HG03558 (cell line): ENCODE measurements at regions not wholly inside any gene's neighbourhood (a gene's known extent, or its start where the extent isn't known, plus 50 kb on each side); places are given as distances from the start of the nearest gene placed in this dataset.
"Not testable (repeated sequence)": the region's sequence is repeated elsewhere in the genome, so short reads cannot be mapped to it uniquely, and the experiment has no call there.

Experiments used
- ATAC-seq: cut with Tn5 transposase; IDR thresholded peaks from one replicate; pipeline ENCODE4 v1.9.1; 2021; ENCODE audit warnings: moderate number of reproducible peaks; ENCODE audit not compliant: unreplicated experiment; ENCODE audit errors: extremely low read depth

- ATAC-seq = no peak
Measured at GRCh38 chr2:35255826-35256225, 1099.8 kb upstream of the CRIM1 start.

DNA sequence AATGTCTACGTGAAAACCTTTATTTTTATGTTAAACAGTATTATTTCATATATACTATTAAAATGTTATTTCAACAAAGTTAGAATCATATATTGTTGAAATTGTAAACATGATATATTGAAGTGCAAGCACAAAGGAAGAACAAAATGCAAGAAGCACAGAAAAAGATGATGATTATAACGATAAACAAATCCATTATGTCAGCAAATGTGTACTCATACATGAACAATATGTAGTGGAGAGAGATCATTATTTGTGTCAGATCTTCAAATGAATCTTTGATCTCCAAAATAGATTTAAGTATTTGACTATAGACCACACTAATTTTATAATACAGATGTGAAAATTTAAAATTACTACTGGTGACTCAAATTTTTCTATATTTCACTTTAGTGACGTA, 1104.4 kb upstream of the CRIM1 start:
- no peak for ATAC-seq

DNA sequence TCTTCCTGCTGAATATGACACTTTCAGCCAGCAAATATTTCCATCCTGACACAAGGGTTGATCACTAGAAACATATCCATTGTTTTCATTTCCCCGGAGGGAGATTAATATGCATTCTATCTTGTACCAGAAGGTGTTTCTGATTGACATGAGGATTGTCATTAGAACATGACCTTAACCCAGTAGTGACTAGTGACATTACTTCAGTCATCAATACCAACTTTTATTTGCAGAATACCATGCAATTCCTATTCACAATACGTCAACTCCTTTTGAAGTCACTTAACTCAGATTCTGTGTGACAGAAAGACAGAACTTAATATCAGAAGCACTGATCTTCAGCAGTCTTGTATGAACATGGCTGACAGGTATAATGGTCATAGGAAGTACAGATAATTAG, 1108.9 kb upstream of the CRIM1 start:
- no peak for ATAC-seq

- no peak for ATAC-seq
Measured at GRCh38 chr2:35228584-35228983, 1127.0 kb upstream of the CRIM1 start.

DNA sequence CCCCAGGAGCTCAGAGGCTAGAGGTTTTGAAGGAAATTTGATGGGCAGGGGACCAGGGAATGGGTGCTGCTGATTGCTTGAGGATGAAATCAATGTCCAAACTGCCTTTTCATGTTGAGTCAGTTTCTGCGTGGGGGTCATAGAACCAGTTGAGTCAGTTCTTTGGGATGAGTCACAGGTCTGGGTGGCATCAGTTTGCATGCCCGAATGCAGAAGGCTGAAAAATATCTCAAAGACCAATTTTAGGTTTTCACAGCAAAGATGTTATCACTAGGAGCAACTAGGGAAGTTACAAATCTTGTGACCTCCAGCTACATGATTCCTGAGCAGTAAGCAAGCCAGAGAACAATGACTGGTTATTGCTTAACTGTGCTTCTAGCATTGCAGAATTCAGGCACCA, 1135.1 kb upstream of the CRIM1 start:
- no peak for ATAC-seq

- no peak for ATAC-seq
Measured at GRCh38 chr2:35204881-35205280, 1150.7 kb upstream of the CRIM1 start.

DNA sequence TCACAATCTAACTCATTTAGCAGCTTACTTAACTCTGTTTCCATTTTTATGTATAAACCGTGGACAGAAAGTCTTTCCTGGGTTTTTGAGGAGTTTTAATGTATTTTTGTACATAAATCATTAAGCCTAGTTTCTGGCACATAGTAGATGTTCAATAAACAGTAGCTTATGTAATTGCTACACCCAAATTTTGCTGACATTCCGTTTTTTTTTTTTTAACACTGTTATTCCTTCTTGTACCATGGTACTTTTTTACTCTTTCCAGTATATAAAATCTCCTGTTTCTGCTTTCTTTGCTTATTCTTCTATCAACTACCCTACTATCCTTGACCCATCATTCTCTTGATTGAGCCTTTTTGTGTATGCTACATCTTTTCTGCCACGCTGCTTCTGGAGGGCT, 1151.3 kb upstream of the CRIM1 start:
- ATAC-seq = no peak

DNA sequence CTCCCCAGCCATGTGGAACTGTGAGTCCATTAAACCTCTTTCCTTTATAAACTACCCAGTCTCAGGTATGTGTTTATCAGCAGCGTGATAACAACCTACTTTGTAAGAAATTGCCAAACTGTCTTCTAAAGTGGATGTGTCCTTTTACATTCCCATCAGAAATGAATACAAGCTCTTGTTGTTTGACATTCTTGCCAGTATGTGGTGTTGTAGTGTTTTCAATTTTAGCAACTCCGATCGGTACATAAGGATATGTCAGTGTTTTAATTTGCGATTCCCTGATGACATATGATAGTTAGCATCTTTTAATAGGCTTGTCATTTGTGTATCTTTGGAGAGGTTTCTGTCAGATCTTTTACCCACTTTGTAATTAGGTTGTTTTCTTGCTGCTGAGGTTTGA, 1156.3 kb upstream of the CRIM1 start:
- ATAC-seq = no peak

DNA sequence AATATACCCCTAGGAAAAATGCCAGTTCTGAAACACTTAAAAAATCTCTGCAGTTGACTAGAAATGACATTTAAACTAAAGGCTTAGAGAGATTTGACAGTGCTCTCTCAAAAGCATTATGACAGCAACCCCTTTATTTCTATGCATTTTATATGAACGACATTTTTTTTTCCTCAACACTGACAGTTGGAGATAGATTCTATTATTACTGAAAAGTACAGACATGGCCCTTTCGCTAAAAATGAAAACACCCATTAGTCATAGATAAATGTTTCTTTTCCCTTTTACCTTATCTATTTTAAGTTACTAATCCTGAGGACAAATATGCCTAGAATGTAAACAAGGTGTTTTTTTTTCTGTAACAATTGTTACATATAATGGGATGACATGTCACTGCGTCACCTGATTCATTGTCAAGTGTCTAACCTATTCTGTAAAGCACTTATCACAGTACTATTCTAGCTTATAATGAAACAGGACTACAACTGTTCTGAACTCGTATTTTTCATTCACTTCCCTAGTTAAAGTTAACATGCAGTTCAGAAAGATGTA, 1169.6 kb upstream of the CRIM1 start:
- no peak for ATAC-seq

DNA sequence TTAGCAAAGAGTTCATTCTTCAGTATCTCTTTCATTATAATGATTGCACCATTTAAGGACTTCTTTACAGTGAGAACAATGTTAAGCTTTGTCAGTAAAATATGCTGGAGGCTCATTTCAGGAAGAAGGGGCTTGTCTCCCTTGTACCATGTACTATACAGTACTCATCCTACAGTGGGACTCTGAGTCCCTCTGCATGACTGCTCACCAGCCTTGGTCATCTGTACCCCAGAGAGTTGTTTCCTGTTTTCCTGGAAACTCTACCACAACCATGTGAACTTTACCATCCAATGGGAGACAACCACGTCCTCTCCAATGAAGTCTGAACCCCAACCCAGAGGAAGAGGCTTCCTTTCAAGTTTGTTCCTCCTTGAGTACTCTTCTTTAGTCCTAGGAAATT, 1171.1 kb upstream of the CRIM1 start:
- ATAC-seq = no peak

DNA sequence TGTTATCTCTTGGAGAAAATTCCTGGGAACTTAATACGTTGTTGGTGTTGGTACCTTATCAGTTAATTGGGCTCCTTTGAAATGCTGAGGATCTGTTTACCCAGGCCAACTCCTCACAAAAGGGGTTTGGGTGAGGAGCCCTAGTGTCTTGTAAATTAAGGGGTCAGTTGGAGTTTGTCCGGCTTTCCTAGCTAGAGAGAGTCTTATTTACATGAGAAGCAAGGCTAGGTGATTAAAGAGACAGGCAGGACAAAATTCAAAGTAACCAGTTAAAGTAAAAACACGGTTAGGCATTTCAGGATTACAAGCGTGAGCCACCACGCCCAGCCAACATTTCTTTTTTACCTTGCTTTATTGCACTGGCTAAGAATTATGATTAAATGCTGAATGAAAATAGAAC, 1178.9 kb upstream of the CRIM1 start:
- ATAC-seq = not testable (repeated sequence)

- ATAC-seq = no peak
Measured at GRCh38 chr2:35174845-35175244, 1180.7 kb upstream of the CRIM1 start.

DNA sequence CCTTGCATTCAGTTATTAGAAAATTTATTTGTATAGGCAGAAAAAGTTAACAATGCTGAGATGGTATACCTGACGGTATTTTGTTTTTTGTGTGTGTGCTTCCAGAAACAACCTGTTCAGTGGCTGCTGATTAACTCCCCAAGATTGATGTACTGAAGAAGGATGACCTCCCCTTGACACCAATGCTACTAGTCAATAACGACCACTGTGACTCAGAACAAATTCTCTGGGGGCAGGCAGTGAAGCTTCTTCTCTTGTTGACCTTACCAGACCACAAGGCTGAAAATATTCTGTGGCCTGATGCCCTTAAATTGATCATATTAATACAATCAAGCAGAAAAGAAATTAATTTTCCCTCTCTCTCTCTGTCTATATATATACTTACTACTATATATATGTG, 1182.9 kb upstream of the CRIM1 start:
- no peak for ATAC-seq

GRCh38 chr2:35168351-35168750, 1187.2 kb upstream of the CRIM1 start:
- ATAC-seq = no peak

DNA sequence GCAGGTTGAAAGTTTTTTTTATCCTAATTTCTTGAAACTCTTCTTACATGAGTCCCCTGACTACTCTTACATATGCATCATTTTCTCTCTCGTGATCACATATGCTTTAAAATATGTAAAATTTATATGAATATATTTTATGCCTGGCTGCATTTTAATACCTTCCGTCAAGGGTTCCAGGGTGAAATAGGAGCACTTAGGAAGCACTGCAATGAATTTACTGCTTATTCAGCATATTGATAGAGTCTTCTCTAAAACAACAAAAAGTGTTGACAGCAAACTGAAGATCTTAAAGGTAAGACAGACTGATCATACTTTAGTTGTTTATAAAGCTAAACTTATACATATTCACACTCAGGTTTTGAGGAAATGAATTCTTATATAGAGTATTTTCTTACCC, 1191.6 kb upstream of the CRIM1 start:
- ATAC-seq = no peak

DNA sequence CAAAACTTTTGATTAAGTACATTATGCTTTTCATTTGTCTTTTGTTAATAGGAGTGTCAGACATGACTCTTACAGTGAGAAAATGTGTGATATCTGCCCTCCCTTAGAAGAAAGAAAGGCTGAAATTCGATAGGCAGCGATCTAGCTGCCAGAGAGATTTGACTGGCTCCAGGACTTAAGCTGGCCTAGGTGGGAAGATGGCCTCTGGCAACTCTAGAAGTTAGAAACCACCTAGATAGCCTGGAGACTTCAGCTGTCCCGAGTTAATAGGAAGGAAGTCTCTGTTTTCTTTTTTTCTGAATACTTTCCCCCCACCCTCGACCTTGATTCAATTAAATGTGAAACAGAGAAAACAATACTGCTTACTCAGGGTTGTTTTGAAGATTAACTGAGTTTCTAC, 1194.7 kb upstream of the CRIM1 start:
- no peak for ATAC-seq

GRCh38 chr2:35125871-35126270, 1229.7 kb upstream of the CRIM1 start:
- ATAC-seq = no peak

DNA sequence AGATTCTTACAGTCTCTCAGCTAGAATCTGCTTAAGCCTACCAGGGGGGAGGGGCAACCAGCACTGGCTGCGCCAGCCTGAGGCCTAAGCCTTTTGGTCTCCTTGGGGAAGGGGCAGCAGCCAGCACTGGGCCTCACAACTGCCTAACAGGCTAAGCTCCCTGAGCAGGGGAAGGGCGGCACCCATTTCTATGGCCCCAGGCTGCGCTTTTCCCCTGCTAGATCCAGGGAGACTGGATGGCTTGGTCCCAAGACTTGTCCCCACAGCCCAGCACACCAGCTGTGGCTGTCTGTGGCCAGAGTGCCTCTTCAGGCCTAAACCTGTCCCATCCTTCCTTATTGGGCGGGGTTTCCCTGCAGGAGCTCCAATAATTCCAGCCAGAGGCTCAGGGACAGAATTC, 1230.3 kb upstream of the CRIM1 start:
- no peak for ATAC-seq

GRCh38 chr2:35116151-35116550, 1239.4 kb upstream of the CRIM1 start:
- ATAC-seq = no peak

DNA sequence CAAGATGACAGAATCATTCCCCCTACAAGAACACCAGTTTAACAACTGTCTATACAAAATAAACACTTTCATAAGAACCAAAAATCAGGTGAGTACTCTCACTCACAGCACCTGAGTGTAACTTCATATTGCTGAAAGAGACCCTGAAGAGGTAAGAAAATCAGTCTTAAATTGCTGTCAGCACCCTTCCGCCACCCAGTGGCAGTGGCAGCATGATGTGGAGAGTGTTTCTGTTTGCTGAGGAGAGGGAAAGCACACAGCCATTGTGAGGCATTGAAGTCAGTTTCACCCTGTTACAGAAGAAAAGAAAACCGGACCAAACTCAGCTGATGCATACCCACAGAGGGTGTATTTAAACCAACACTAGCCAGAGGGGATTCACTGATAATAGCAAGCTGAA, 1240.8 kb upstream of the CRIM1 start:
- ATAC-seq = no peak

DNA sequence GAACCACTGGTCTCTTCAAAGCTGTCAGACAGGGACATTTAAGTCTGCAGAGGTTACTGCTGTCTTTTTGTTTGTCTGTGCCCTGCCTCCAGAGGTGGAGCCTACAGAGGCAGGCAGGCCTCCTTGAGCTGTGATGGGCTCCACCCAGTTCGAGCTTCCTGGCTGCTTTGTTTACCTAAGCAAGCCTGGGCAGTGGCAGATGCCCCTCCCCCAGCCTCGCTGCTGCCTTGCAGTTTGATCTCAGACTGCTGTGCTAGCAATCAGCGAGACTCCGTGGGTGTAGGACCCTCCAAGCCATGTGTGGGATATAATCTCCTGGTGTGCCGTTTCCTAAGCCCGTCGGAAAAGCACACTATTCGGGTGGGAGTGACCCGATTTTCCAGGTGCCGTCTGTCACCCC, 1243.2 kb upstream of the CRIM1 start:
- ATAC-seq = not testable (repeated sequence)

DNA sequence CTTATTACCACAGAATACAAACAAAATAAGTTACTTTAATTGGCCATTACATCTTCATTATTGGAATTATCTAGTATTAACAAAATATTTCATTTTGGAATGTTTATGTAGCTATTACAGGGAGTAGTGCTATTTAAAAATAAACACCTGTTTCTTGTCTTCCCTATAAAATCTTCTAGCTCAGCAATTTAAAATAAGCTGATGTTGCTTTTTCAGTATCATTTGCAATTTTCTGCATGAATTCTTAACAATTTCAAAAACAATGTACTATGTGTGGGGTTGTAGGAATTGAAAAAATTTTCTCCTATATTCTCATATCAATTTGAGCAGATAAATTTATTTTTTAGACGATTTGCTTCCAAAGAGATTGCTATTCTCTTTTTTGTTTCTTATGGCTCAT, 1251.3 kb upstream of the CRIM1 start:
- ATAC-seq = no peak

DNA sequence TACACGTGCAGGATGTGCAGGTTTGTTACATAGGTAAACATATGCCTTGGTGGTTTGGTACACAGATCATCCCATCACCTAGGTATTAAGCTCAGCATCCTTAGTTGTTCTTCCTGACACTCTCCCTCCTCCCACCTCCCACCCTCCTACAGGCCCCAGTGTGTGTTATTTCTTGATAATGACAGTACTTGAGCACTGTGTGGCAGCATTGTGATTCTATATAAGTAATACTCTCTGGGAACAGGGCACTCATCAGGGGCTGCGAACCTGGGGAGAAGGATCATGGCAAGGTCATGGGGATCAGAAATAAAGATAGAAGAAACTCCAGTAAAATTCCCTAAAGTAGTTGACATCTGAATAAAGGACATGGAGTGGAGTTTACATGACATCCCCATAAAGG, 1256.2 kb upstream of the CRIM1 start:
- ATAC-seq = no peak
